GM23338 (cell line): ENCODE measurements at regions not wholly inside any gene's neighbourhood (a gene's known extent, or its start where the extent isn't known, plus 50 kb on each side); places are given as distances from the start of the nearest gene placed in this dataset.

Experiments
- ATAC-seq: fragments of 200-7000 bp; cut with Tn5 transposase; 3 replicates; pipeline ENCODE4 v1.9.1; 2020
- DNase-seq: peaks from one replicate; pipeline ENCODE4 v3.0.0-alpha.2; 2015; ENCODE audit warnings: low spot score
- H2AFZ ChIP-seq: fragments of 200-600 bp; sonication (generic); 2 replicates; pipeline ENCODE4 v1.8.0; 2016; ENCODE audit warnings: antibody characterized with exemption, mild to moderate bottlenecking, moderate library complexity
- H3F3A ChIP-seq: fragments of 200-600 bp; sonication (generic); replicated peaks from 2 replicates; pipeline ENCODE4 v1.8.0; 2017; ENCODE audit warnings: antibody characterized with exemption, mixed run types, low read depth
- H3K27ac ChIP-seq: fragments of 200-600 bp; sonication (generic); 2 replicates; pipeline ENCODE4 v1.6.1; 2016; ENCODE audit warnings: low read depth
- H3K27me3 ChIP-seq: fragments of 200-600 bp; sonication (generic); 2 replicates; pipeline ENCODE4 v1.8.0; 2016; ENCODE audit warnings: mild to moderate bottlenecking, mixed run types, moderate library complexity; ENCODE audit not compliant: insufficient read depth
- H3K36me3 ChIP-seq: fragments of 200-600 bp; sonication (generic); 2 replicates; pipeline ENCODE4 v1.8.0; 2016; ENCODE audit warnings: mild to moderate bottlenecking; ENCODE audit not compliant: insufficient read depth
- H3K4me1 ChIP-seq: fragments of 200-600 bp; sonication (generic); 2 replicates; pipeline ENCODE4 v1.8.0; 2016; ENCODE audit warnings: mild to moderate bottlenecking, moderate library complexity; ENCODE audit not compliant: insufficient read depth
- H3K4me2 ChIP-seq: fragments of 200-600 bp; sonication (generic); 2 replicates; pipeline ENCODE4 v1.7.1; 2017; ENCODE audit warnings: mixed run types
- H3K4me3 ChIP-seq: fragments of 200-600 bp; sonication (generic); 2 replicates; pipeline ENCODE4 v1.6.1; 2016; ENCODE audit warnings: mixed run types
- H3K79me2 ChIP-seq: fragments of 200-600 bp; sonication (generic); replicated peaks from 2 replicates; pipeline ENCODE4 v1.8.0; 2017; ENCODE audit warnings: mild to moderate bottlenecking; ENCODE audit not compliant: insufficient read depth
- H3K9me2 ChIP-seq: fragments of 200-600 bp; sonication (generic); 2 replicates; pipeline ENCODE4 v1.8.0; 2017; ENCODE audit not compliant: insufficient read depth
- H4K20me1 ChIP-seq: fragments of 200-600 bp; sonication (generic); replicated peaks from 2 replicates; pipeline ENCODE4 v1.8.0; 2017; ENCODE audit warnings: mild to moderate bottlenecking; ENCODE audit not compliant: insufficient read depth
- H3K27ac Mint-ChIP-seq: 2 replicates; pipeline ENCODE4 v1.8.0; 2020; ENCODE audit warnings: inconsistent platforms, mild to moderate bottlenecking, moderate library complexity, mixed read lengths
- H3K27me3 Mint-ChIP-seq: 3 replicates; pipeline ENCODE4 v1.8.0; 2022; ENCODE audit warnings: low read depth, mild to moderate bottlenecking, moderate library complexity, mixed read lengths, inconsistent platforms; ENCODE audit not compliant: insufficient read depth, poor library complexity
- H3K36me3 Mint-ChIP-seq: 3 replicates; pipeline ENCODE4 v1.8.0; 2021; ENCODE audit warnings: low read depth, mild to moderate bottlenecking, inconsistent platforms, moderate library complexity, mixed read lengths
- H3K4me1 Mint-ChIP-seq: 3 replicates; pipeline ENCODE4 v1.8.0; 2020; ENCODE audit warnings: mild to moderate bottlenecking, inconsistent platforms, mixed read lengths
- H3K4me3 Mint-ChIP-seq: 3 replicates; pipeline ENCODE4 v1.8.0; 2021; ENCODE audit warnings: moderate library complexity, mild to moderate bottlenecking, inconsistent platforms, mixed read lengths
- H3K9me3 Mint-ChIP-seq: 3 replicates; pipeline ENCODE4 v1.8.0; 2020; ENCODE audit warnings: moderate library complexity, mild to moderate bottlenecking, inconsistent platforms, mixed read lengths
- CREB1 ChIP-seq: fragments of 250-450 bp; sonication (Bioruptor Pico); IDR thresholded peaks from 2 replicates; pipeline ENCODE4 v1.5.0; 2020; ENCODE audit warnings: low read depth, mild to moderate bottlenecking, moderate library complexity
- ETS1 ChIP-seq: IDR thresholded peaks from 2 replicates; pipeline ENCODE4 v1.6.1; 2016; ENCODE audit warnings: antibody characterized with exemption
- EZH2 ChIP-seq: fragments of 200-600 bp; sonication (generic); IDR thresholded peaks from one replicate; pipeline ENCODE4 v1.8.0; 2017; ENCODE audit warnings: antibody characterized with exemption, mild to moderate bottlenecking, low read depth; ENCODE audit not compliant: unreplicated experiment
- EZH2phosphoT487 ChIP-seq: fragments of 200-600 bp; sonication (generic); IDR thresholded peaks from one replicate; pipeline ENCODE4 v1.8.1; 2018; ENCODE audit warnings: antibody characterized with exemption; ENCODE audit not compliant: unreplicated experiment
- JUNB ChIP-seq: IDR thresholded peaks from one replicate; pipeline ENCODE4 v1.6.1; 2016; ENCODE audit warnings: antibody characterized with exemption; ENCODE audit not compliant: unreplicated experiment
- NANOG ChIP-seq: IDR thresholded peaks from 2 replicates; pipeline ENCODE4 v1.6.1; 2016; ENCODE audit warnings: antibody characterized with exemption, borderline replicate concordance
- POLR2AphosphoS5 ChIP-seq: IDR thresholded peaks from 2 replicates; pipeline ENCODE4 v1.6.1; 2016; ENCODE audit warnings: antibody characterized with exemption, low read depth
- REST ChIP-seq: IDR thresholded peaks from one replicate; pipeline ENCODE4 v1.6.1; 2018; ENCODE audit warnings: antibody characterized with exemption; ENCODE audit not compliant: unreplicated experiment
- STAT1 ChIP-seq: IDR thresholded peaks from one replicate; pipeline ENCODE4 v1.6.1; 2016; ENCODE audit warnings: antibody characterized with exemption; ENCODE audit not compliant: unreplicated experiment
- ZNF114 ChIP-seq: fragments of 250-450 bp; sonication (Bioruptor Pico); IDR thresholded peaks from 2 replicates; pipeline ENCODE4 v1.5.0; 2020; ENCODE audit warnings: mild to moderate bottlenecking, moderate library complexity
- ZNF331 ChIP-seq: fragments of 250-450 bp; sonication (Bioruptor Pico); IDR thresholded peaks from 2 replicates; pipeline ENCODE4 v1.5.0; 2020; ENCODE audit warnings: low read depth, mild to moderate bottlenecking, moderate library complexity
- TF ChIP-seq, protein P1 (sequence below): fragments of 250-450 bp; sonication (Bioruptor Pico); IDR thresholded peaks from 2 replicates; pipeline ENCODE4 v1.5.0; 2020; ENCODE audit warnings: mild to moderate bottlenecking, moderate library complexity
- TF ChIP-seq, protein P2 (sequence below), 2 experiments: fragments of 200-600 bp in 1 of 2; sonication (generic) in 1 of 2; conservative IDR thresholded peaks; 2 replicates each; pipeline versions ENCODE4 v1.5.1 to v1.6.1; 2016 to 2017; ENCODE audit warnings: antibody characterized with exemption in 2 of 2, low read depth in 2 of 2, mild to moderate bottlenecking in 2 of 2, moderate library complexity in 1 of 2

- peaks cover 9% of the 10 kb centered on the region; the same call in 2 of the 3 replicates for H3K9me3 Mint-ChIP-seq
- H3K4me1 ChIP-seq = peaks cover 5% of the 10 kb centered on the region
- H3K27me3 Mint-ChIP-seq = peaks cover 6% of the 10 kb centered on the region
- H3K27ac ChIP-seq = no peak overlapping the region
- peaks cover 3% of the 10 kb centered on the region; the same call in 2 of the 3 replicates for H3K36me3 Mint-ChIP-seq
- no peaks in the 10 kb centered on the region for H4K20me1 ChIP-seq
- DNase-seq = no peak
- peaks cover 13% of the 10 kb centered on the region for H3K4me1 Mint-ChIP-seq
- no peaks in the 10 kb centered on the region for H3K27me3 ChIP-seq
- no peak overlapping the region for H3K4me3 Mint-ChIP-seq
- no peak for ATAC-seq
- H3K27ac Mint-ChIP-seq = no peak overlapping the region
- no peak for TF ChIP-seq REST
- no peak for TF ChIP-seq ZNF331
- TF ChIP-seq EZH2phosphoT487 = no peak
- no peak for TF ChIP-seq ETS1
- TF ChIP-seq NANOG = no peak
- no peak for TF ChIP-seq ZNF114 (CRISPR knock-in tag)
- no peak for TF ChIP-seq JUNB
- TF ChIP-seq, protein P1, sequence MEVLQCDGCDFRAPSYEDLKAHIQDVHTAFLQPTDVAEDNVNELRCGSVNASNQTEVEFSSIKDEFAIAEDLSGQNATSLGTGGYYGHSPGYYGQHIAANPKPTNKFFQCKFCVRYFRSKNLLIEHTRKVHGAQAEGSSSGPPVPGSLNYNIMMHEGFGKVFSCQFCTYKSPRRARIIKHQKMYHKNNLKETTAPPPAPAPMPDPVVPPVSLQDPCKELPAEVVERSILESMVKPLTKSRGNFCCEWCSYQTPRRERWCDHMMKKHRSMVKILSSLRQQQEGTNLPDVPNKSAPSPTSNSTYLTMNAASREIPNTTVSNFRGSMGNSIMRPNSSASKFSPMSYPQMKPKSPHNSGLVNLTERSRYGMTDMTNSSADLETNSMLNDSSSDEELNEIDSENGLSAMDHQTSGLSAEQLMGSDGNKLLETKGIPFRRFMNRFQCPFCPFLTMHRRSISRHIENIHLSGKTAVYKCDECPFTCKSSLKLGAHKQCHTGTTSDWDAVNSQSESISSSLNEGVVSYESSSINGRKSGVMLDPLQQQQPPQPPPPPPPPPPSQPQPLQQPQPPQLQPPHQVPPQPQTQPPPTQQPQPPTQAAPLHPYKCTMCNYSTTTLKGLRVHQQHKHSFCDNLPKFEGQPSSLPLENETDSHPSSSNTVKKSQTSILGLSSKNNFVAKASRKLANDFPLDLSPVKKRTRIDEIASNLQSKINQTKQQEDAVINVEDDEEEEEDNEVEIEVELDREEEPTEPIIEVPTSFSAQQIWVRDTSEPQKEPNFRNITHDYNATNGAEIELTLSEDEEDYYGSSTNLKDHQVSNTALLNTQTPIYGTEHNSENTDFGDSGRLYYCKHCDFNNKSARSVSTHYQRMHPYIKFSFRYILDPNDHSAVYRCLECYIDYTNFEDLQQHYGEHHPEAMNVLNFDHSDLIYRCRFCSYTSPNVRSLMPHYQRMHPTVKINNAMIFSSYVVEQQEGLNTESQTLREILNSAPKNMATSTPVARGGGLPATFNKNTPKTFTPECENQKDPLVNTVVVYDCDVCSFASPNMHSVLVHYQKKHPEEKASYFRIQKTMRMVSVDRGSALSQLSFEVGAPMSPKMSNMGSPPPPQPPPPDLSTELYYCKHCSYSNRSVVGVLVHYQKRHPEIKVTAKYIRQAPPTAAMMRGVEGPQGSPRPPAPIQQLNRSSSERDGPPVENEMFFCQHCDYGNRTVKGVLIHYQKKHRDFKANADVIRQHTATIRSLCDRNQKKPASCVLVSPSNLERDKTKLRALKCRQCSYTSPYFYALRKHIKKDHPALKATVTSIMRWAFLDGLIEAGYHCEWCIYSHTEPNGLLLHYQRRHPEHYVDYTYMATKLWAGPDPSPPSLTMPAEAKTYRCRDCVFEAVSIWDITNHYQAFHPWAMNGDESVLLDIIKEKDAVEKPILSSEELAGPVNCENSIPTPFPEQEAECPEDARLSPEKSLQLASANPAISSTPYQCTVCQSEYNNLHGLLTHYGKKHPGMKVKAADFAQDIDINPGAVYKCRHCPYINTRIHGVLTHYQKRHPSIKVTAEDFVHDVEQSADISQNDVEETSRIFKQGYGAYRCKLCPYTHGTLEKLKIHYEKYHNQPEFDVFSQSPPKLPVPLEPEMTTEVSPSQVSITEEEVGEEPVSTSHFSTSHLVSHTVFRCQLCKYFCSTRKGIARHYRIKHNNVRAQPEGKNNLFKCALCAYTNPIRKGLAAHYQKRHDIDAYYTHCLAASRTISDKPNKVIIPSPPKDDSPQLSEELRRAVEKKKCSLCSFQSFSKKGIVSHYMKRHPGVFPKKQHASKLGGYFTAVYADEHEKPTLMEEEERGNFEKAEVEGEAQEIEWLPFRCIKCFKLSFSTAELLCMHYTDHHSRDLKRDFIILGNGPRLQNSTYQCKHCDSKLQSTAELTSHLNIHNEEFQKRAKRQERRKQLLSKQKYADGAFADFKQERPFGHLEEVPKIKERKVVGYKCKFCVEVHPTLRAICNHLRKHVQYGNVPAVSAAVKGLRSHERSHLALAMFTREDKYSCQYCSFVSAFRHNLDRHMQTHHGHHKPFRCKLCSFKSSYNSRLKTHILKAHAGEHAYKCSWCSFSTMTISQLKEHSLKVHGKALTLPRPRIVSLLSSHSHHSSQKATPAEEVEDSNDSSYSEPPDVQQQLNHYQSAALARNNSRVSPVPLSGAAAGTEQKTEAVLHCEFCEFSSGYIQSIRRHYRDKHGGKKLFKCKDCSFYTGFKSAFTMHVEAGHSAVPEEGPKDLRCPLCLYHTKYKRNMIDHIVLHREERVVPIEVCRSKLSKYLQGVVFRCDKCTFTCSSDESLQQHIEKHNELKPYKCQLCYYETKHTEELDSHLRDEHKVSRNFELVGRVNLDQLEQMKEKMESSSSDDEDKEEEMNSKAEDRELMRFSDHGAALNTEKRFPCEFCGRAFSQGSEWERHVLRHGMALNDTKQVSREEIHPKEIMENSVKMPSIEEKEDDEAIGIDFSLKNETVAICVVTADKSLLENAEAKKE = no peak
- no peak for TF ChIP-seq EZH2
- TF ChIP-seq, protein P2, sequence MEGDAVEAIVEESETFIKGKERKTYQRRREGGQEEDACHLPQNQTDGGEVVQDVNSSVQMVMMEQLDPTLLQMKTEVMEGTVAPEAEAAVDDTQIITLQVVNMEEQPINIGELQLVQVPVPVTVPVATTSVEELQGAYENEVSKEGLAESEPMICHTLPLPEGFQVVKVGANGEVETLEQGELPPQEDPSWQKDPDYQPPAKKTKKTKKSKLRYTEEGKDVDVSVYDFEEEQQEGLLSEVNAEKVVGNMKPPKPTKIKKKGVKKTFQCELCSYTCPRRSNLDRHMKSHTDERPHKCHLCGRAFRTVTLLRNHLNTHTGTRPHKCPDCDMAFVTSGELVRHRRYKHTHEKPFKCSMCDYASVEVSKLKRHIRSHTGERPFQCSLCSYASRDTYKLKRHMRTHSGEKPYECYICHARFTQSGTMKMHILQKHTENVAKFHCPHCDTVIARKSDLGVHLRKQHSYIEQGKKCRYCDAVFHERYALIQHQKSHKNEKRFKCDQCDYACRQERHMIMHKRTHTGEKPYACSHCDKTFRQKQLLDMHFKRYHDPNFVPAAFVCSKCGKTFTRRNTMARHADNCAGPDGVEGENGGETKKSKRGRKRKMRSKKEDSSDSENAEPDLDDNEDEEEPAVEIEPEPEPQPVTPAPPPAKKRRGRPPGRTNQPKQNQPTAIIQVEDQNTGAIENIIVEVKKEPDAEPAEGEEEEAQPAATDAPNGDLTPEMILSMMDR (conservative IDR thresholded peaks at IDR 0.05; ENCODE audit: low read depth in 2 of 2) = no peak
- no peak for TF ChIP-seq CREB1 (CRISPR knock-in tag)
- TF ChIP-seq STAT1 = no peak
- TF ChIP-seq POLR2AphosphoS5 = no peak
- H3K4me3 ChIP-seq = no peak overlapping the region
- no peaks in the 10 kb centered on the region for H3F3A ChIP-seq
- peaks cover 5% of the 10 kb centered on the region; the same call in 1 of the 2 replicates for H3K9me2 ChIP-seq
- no peak overlapping the region for H2AFZ ChIP-seq
- no peaks in the 10 kb centered on the region for H3K36me3 ChIP-seq
- no peaks in the 10 kb centered on the region for H3K79me2 ChIP-seq
- no peak overlapping the region for H3K4me2 ChIP-seq
Measured at GRCh38 chr3:187799942-187800641, 54.8 kb upstream of the BCL6 start.
